Hepatocyte (in vitro differentiated cells): ENCODE measurements at regions not wholly inside any gene's neighbourhood (a gene's known extent, or its start where the extent isn't known, plus 50 kb on each side); places are given as distances from the start of the nearest gene placed in this dataset.
A peak's percentile ranks its signal among the peaks of the same experiment; 100 is the strongest.

Source experiments
- DNase-seq: peaks from one replicate; pipeline ENCODE4 v3.0.0-alpha.2; 2016; ENCODE audit warnings: low spot score
- H2AFZ ChIP-seq: fragments of 200-600 bp; sonication (generic); 2 replicates; pipeline ENCODE4 v1.6.0; 2016; ENCODE audit warnings: antibody characterized with exemption, mild to moderate bottlenecking
- H3K27ac ChIP-seq: fragments of 200-600 bp; sonication (generic); 2 replicates; pipeline ENCODE4 v1.5.1; 2016; ENCODE audit warnings: mild to moderate bottlenecking
- H3K27me3 ChIP-seq: fragments of 200-600 bp; sonication (generic); 2 replicates; pipeline ENCODE4 v1.6.1; 2016
- H3K36me3 ChIP-seq: fragments of 200-600 bp; sonication (generic); replicated peaks from 2 replicates; pipeline ENCODE4 v1.5.1; 2016; ENCODE audit warnings: low read depth; ENCODE audit not compliant: insufficient read depth
- H3K4me1 ChIP-seq: fragments of 200-600 bp; sonication (generic); 2 replicates; pipeline ENCODE4 v1.5.1; 2016; ENCODE audit warnings: mild to moderate bottlenecking, moderate library complexity; ENCODE audit not compliant: insufficient read depth
- H3K4me2 ChIP-seq: fragments of 200-600 bp; sonication (generic); 2 replicates; pipeline ENCODE4 v1.6.0; 2016
- H3K4me3 ChIP-seq: fragments of 200-600 bp; sonication (generic); 2 replicates; pipeline ENCODE4 v1.5.1; 2016; ENCODE audit warnings: mild to moderate bottlenecking
- H3K79me2 ChIP-seq: fragments of 200-600 bp; sonication (generic); 2 replicates; pipeline ENCODE4 v1.6.0; 2017; ENCODE audit warnings: mild to moderate bottlenecking
- H3K9me2 ChIP-seq: fragments of 200-600 bp; sonication (generic); replicated peaks from 2 replicates; pipeline ENCODE4 v1.6.0; 2017; ENCODE audit warnings: mild to moderate bottlenecking; ENCODE audit not compliant: insufficient read depth
- H3K9me3 ChIP-seq: fragments of 200-600 bp; sonication (generic); 2 replicates; pipeline ENCODE4 v1.5.1; 2016; ENCODE audit warnings: low read depth, mild to moderate bottlenecking
- H4K20me1 ChIP-seq: fragments of 200-600 bp; sonication (generic); 2 replicates; pipeline ENCODE4 v1.6.0; 2016; ENCODE audit warnings: mild to moderate bottlenecking; ENCODE audit not compliant: insufficient read depth, poor library complexity, severe bottlenecking
- CTCF ChIP-seq: fragments of 200-600 bp; sonication (generic); IDR thresholded peaks from 2 replicates; pipeline ENCODE4 v1.5.1; 2016; ENCODE audit warnings: antibody characterized with exemption, mild to moderate bottlenecking; ENCODE audit not compliant: poor library complexity
- EZH2 ChIP-seq: fragments of 200-600 bp; sonication (generic); IDR thresholded peaks from 2 replicates; pipeline ENCODE4 v1.6.1; 2016; ENCODE audit warnings: antibody characterized with exemption, mild to moderate bottlenecking, borderline replicate concordance
- EZH2phosphoT487 ChIP-seq: fragments of 200-600 bp; sonication (generic); IDR thresholded peaks from one replicate; pipeline ENCODE4 v1.6.1; 2018; ENCODE audit warnings: antibody characterized with exemption, mild to moderate bottlenecking, low read depth, moderate library complexity; ENCODE audit not compliant: unreplicated experiment, severe bottlenecking
- WGBS: methylation state at CpG from one replicate; pipeline ENCODE4 v1.1.6; 2016; ENCODE audit warnings: low lambda C conversion rate; ENCODE audit errors: missing lambda C conversion rate; 5-methylcytosine and 5-hydroxymethylcytosine counted together

- no peak overlapping the region for H2AFZ ChIP-seq
- H3K9me3 ChIP-seq, result no peaks in the 10 kb centered on the region
- H3K27ac ChIP-seq, result no peak overlapping the region
- no peaks in the 10 kb centered on the region for H3K79me2 ChIP-seq
- TF ChIP-seq EZH2, result no peak
- no peak for TF ChIP-seq EZH2phosphoT487
- no peak for TF ChIP-seq CTCF
- no peaks in the 10 kb centered on the region for H3K27me3 ChIP-seq
- no peaks in the 10 kb centered on the region for H3K36me3 ChIP-seq
- no peak overlapping the region for H3K4me2 ChIP-seq
- WGBS, result 96% methylated on average over 15 of the region's 15 CpGs
- H4K20me1 ChIP-seq, result no peaks in the 10 kb centered on the region
- DNase-seq, result no peak
- H3K9me2 ChIP-seq, result no peaks in the 10 kb centered on the region
- peaks cover 10% of the 10 kb centered on the region for H3K4me1 ChIP-seq
- no peak overlapping the region for H3K4me3 ChIP-seq
Measured at GRCh38 chr7:159198016-159198724, 53.5 kb upstream of the VIPR2 start.

GRCh38 chr7:159197066-159197975, 52.7 kb upstream of the VIPR2 start:
- no peaks in the 10 kb centered on the region for H3K9me2 ChIP-seq
- H3K27me3 ChIP-seq, result no peaks in the 10 kb centered on the region
- no peaks in the 10 kb centered on the region for H3K36me3 ChIP-seq
- TF ChIP-seq EZH2 (no peak), EZH2phosphoT487 (no peak), CTCF (no peak)
- peaks cover 10% of the 10 kb centered on the region for H3K4me1 ChIP-seq
- no peaks in the 10 kb centered on the region for H3K9me3 ChIP-seq
- H3K4me3 ChIP-seq, result no peak overlapping the region
- no peaks in the 10 kb centered on the region for H4K20me1 ChIP-seq
- H2AFZ ChIP-seq, result no peak overlapping the region
- peak; percentile 49 for DNase-seq
- peak overlapping the region; percentile 38 for H3K4me2 ChIP-seq
- no peaks in the 10 kb centered on the region for H3K79me2 ChIP-seq
- no peak overlapping the region for H3K27ac ChIP-seq
- 41% methylated on average over 20 of the region's 20 CpGs for WGBS

- no peak overlapping the region for H3K27ac ChIP-seq
- no peak overlapping the region for H3K4me2 ChIP-seq
- no peaks in the 10 kb centered on the region for H3K9me3 ChIP-seq
- no peak overlapping the region for H3K4me3 ChIP-seq
- H3K9me2 ChIP-seq, result no peaks in the 10 kb centered on the region
- no peaks in the 10 kb centered on the region for H3K79me2 ChIP-seq
- no peaks in the 10 kb centered on the region for H3K27me3 ChIP-seq
- peaks cover 10% of the 10 kb centered on the region for H3K4me1 ChIP-seq
- H4K20me1 ChIP-seq, result no peaks in the 10 kb centered on the region
- TF ChIP-seq EZH2phosphoT487 (no peak), CTCF (no peak)
- no peak for DNase-seq
- H3K36me3 ChIP-seq, result no peaks in the 10 kb centered on the region
- no peak overlapping the region for H2AFZ ChIP-seq
- WGBS, result 92% methylated on average over 8 of the region's 8 CpGs
Measured at GRCh38 chr7:159196584-159196983, 51.9 kb upstream of the VIPR2 start.
